GM18907 (cell line): ENCODE measurements at regions not wholly inside any gene's neighbourhood (a gene's known extent, or its start where the extent isn't known, plus 50 kb on each side); places are given as distances from the start of the nearest gene placed in this dataset.

ENCODE experiments used
- ATAC-seq: cut with Tn5 transposase; IDR thresholded peaks from one replicate; pipeline ENCODE4 v1.9.1; 2021; ENCODE audit warnings: mild to moderate bottlenecking, moderate library complexity; ENCODE audit not compliant: unreplicated experiment

DNA sequence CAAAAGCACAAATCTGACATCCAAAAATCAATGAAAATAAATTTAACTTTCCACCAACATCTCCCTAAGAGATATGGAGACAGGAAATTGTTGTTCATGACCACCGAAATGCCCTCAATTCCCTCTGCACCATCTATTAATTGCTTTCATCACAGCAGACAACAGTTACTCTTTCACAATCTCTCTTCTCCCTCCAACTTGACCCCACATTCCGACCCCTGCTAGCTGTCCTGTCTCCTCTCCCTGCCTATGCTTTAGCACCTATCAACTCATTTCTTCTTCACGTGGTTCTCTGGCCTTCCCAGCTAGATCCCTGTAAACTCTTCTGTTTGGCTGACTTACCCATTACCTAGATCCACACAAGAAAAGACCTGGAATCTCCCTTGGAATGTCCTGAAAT is 173.9 kb upstream of the ADAMTS9 start:
- no peak for ATAC-seq

GRCh38 chr3:64860536-64860870 is 172.7 kb upstream of the ADAMTS9 start:
- ATAC-seq: no peak

DNA sequence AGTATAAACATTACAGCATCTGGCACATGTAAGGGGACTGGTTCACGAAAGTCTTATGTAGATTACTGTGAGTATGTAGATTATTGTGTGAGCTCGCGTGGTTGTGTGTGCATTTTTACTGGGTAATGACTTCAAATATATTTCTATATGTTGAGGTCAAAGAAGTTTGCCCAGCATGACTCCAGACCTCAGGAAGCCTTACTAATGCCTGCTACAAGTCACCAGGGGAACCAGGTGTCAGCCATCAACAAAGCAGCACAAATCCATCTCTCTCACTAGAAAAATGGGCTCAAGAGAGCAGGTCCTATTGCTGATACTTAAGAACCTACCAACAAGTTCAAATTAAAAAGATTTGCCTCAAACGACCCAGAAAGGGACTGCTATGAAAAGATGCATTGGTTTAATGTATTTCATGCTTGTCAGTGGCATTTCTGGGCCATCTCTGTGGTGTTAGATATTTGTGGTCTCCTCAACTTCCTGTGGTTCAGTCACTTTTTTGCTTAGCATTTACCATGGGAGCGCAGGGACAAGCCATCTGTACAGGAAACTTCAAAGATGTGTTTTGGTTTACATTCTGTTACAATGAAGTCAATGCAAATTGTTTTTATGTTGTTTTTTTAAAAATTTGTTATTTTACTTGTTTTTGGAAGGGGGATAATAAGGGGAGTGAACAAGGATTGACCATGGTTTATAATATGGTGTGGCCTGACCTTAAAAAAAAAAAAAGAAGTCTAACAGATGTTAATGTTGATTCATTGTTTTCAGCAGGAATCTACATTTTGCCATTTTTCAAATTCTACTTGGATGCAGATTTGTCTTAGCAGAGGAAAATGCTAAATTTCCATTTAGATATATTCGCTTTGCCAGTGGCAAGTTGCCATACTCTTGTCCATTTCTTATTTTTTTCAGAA is 172.1 kb upstream of the ADAMTS9 start:
- ATAC-seq: no peak

- no peak for ATAC-seq
These were observed 169.2 kb upstream of the ADAMTS9 start for GRCh38 chr3:64856977-64857516.

- no peak for ATAC-seq
These were observed 168.3 kb upstream of the ADAMTS9 start for GRCh38 chr3:64856106-64856505.

DNA sequence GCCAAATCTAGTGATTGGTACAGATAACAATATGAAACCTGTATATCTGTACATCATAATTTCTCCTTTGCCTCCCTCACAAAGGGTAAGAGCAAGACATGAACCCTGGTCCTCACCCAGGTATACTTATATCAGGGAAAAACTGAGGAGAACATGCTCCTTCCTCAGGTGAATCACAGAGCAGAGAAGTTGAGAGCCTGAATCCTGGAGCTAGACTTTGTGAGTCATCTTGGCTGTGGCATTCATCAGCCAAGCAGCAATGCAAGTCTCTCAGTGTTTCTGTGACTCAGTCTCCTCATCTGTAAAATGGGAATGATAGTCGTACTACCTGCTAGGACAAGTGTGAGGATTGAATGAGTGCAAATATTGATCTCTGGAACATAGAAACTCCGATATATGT is 165.7 kb upstream of the ADAMTS9 start:
- ATAC-seq: no peak

DNA sequence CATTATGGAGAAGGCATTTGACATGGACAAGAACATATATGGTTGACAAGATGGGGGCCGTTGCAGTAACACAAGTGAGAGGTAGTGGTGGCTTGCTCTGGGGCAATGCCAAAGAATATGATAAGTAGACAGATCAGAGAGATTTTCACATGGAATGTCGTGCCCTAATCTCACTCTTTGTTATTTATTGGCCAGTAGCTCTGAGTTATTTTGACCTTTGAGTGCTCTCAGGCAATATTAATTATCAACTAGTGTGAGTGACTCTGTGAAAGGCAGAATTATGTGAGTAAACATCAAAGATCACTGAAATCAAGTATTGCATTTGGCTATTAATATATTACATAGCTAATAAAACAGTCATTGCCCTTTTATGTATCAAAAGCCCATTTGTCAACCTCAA is 164.9 kb upstream of the ADAMTS9 start:
- ATAC-seq: no peak

DNA sequence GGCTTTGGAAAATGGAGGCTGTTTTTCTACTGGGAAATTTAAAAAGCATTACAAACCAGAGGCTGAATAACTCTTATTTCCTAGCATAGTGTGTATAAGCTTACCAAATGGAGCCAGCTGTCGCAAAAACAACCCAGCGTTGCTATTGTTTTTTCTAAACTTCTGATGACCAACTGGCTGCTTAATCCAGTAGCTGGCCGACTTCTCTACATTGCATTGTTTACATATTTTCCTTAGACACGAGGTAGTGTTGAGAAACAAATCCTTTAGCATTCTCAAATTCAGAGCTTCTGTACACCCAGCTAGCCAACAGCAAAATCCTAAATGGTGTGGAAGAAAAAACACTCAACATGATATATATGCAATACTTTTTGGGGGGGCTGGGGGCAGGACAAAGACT is 161.0 kb upstream of the ADAMTS9 start:
- no peak for ATAC-seq

DNA sequence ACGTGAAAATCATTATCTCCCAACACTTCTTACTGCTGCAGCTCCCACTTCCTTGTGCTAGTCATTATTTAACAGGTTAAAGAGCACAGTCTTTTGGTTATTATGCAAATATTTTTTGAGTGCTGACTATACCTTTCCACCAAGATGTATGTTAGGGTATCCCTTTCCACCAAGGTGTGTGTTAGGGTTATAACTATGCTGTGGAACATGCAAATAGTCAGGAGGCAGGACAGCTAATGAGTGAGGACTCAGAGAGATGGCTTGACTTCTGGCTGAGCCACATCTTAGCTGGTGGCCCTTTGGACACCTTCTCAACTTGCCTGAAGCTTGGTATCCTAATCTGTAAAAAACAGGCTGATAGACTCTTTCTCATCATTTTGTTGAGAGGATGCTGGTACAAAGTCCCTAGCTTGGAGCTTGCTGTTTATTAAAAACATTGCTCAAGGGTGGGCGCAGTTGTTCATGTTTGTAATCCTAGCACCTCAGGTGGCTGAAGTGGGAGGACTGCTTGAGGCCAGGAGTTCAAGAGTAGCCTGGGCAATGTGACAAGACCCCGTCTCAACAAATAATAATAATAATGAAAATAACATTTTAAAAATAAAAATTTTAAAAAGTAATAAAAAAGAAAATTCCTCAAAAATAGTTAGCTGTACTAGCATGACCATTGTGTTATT is 160.5 kb upstream of the ADAMTS9 start:
- no peak for ATAC-seq

DNA sequence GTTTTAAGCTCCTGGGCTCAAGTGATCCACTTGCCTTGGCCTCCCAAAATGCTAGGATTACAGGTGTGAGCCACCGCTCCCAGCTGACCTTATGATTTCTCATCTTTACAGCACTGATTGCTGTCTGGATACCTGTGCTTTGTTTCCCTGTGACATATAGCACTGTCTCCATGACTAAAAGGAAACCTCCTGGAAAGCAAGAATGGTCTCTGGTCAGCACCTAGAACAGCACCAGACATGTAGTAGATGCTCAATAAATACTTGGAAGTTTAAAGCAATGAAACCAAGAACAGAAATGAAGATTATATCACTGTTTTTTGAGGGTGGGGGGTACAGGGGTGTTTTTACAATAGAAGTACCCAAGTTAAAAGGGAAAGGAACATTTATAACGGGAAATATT is 156.8 kb upstream of the ADAMTS9 start:
- ATAC-seq: no peak

- ATAC-seq: no peak
These were observed 150.4 kb upstream of the ADAMTS9 start for GRCh38 chr3:64837986-64838735.

DNA sequence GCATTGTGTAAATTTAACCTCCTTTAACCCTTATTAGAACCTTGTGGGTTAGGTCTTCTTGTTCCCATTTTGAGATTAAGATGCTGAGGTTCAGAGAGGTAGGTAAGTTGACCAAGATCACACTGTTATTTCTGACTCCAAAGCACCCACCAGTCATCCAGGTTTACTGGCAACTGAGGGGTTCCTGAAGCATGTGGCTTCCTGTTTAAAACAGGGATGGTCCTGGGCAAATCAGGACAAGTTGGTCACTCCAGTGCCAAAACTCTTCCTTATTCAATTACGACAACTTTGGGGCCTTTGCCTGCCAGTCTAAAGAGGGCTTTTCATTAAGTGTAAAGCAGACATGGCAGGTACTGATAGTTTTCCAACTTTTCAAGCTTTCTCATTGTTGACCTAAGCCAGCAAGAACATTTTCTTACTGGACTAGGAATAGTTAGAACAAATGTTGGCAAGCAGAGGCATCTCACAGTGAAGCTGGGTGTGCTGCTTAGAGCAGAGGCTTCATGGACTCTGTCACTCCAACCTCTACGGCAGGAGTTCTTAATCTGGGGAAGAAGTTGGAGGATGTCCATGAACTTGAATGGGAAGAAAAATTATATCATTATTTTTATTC is 149.4 kb upstream of the ADAMTS9 start:
- no peak for ATAC-seq

- ATAC-seq: no peak
These were observed 148.3 kb upstream of the ADAMTS9 start for GRCh38 chr3:64836097-64836496.

DNA sequence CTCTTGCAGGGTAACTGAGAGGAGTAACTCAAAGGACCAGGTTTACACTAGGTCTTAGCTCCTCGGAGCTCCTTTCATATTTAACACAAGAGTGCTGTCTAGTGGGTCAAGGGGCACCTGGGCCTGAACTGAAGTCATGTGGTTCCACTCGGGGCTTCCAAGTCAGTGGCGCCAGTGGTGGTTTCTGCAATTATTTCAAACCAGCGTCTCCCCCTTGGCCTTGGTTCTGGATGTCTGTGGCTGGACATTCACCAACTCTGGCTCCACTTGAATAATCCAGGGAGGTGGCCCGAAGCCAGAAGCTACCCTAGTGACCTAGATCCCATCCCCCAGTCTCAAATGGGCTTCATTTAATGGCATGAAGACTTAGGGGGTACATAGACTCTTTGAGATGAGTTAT is 144.3 kb upstream of the ADAMTS9 start:
- ATAC-seq: no peak

DNA sequence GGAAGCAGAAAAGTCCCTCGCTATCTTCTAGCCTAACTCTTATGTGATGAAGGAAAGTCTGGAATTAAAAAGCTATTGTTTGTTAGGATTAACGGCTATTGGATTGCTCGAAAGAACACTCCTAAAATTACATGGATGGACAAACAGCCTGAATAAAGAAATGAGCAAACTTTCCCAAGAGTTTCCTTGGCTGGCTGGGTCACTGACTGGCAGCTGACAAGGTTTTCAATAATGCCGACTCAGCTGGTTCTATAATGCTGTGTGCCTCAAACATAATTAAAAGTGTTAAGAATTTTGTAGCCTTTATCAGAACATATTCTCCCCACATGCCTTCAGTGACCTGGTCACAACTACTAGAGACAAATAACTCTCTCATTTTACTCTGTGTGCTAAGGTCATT is 142.9 kb upstream of the ADAMTS9 start:
- ATAC-seq: no peak

DNA sequence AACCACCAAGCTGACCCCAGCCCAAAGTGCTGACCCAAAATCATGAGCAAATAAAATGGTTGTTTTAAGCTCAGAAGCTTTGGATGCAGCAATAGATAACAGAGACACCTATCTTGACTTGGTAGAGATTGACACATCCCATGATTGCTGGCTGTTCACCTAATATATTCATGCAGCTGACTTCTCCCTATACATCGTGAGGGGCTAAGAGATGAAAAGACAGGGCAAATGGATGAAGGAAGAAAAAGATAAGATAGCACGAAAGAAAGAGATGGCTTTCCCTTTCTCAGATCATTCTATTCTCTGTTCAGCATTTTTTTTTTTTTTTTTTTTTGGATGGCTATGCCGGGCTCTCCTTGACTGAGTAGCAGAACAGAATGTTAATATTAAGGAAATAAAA is 141.5 kb upstream of the ADAMTS9 start:
- ATAC-seq: no peak

DNA sequence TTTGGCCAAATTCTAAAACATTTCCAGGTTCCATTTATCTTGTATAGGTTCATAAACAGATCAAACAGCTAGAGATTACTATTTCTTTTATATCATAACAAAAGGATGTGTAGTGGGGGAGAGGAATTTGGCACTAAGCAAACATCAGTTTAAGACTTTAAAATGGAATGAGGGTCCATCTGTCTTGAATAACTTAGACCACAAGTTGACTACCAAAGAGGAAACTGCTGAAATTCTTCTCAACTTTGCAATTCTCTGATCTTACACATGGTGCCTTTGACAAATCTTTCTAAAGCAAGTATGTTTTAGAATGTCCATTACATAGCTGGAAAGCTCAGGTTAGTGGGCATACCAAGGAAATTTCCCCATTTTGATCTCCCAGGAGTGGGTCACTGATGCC is 140.5 kb upstream of the ADAMTS9 start:
- no peak for ATAC-seq

DNA sequence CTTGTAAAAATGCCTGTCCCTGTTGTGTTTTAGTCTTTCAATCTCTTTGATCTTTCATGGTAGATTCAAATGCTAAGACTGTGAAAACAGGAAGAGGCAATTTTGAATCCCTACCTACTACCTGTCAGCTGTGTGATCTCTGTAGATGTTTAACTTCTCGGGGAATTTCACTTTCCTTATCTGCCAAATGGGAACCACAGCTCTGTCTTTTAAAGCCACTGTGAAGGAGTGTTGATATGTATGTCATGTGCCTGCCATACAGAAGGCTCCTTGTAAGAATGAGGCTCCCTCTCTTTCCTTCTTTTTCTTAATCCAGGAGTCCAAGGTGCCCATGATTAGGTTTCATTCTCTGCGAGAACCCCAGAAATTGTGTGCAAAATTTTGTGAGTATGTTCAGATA is 139.6 kb upstream of the ADAMTS9 start:
- peak; percentile 82 for ATAC-seq

DNA sequence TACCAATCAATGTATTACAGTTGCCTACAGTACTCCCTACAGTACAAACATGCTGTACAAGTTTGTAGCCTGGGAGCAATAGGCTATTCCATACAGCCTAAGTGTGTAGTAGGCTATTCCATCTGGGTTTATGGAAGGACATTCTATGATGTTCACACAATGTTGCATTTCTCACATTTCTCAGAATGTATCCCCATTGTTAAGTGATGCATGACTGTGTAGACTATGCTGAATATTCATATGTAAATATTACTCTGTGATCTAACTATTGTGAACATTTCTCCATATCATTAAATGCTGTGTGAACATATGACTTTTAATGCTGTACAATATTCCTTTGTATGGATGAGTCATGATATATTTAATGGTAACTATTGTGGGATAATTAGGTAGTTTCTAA is 139.2 kb upstream of the ADAMTS9 start:
- peak; percentile 9 for ATAC-seq

DNA sequence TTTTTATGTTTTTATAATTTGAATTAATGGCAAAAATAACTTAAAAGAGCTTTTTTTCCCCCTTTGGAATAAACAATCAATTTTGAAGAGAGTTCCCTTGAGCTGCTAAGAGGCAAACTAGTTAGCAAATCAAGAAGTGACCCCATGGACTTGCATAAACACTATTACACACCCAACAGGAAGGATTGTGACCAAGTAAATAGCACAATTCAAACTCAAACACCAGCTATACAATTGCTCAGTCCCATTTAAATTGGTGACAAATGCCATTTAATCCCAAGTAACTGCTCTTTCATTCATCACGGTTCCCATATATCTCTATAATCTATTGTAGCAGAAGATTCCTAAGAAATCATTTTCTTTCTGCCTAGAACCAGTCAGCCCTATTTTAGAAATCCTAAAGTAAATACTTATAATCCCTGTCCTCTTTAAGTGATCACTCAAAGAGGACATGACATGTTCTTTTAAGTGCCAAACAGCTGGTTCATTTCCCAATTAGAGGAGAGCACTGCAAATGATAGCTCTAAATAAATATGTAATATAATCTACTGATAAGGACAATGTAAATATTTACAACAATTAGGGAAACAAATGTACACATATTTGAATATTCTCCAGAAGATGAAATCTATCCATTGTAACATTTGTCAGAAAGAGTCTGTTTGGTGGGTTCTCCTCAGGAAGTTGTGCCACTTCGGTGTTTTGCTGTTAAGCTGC is 137.8 kb upstream of the ADAMTS9 start:
- no peak for ATAC-seq
